ENCODE measurements at regions not wholly inside any gene's neighbourhood (a gene's known extent, or its start where the extent isn't known, plus 50 kb on each side); places are given as distances from the start of the nearest gene placed in this dataset.

- no peak for DNase-seq (ENCODE audit: low read depth)
Measured at GRCh38 chr2:59974051-59974766, 579.2 kb downstream of the BCL11A start.

- DNase-seq (ENCODE audit: low read depth), result no peak
Measured at GRCh38 chr2:59969161-59969560, 584.3 kb downstream of the BCL11A start.

GRCh38 chr2:59968441-59968840, 585.0 kb downstream of the BCL11A start:
- DNase-seq (ENCODE audit: low read depth), result no peak

- DNase-seq (ENCODE audit: low read depth), result no peak
Measured at GRCh38 chr2:59967691-59968090, 585.8 kb downstream of the BCL11A start.

GRCh38 chr2:59963157-59963556, 590.3 kb downstream of the BCL11A start:
- no peak for DNase-seq (ENCODE audit: low read depth)

GRCh38 chr2:59961746-59962145, 591.7 kb downstream of the BCL11A start:
- DNase-seq (ENCODE audit: low read depth), result no peak

- no peak for DNase-seq (ENCODE audit: low read depth)
Measured at GRCh38 chr2:59959944-59960343, 593.5 kb downstream of the BCL11A start.

- DNase-seq (ENCODE audit: low read depth), result no peak
Measured at GRCh38 chr2:59957504-59957903, 596.0 kb downstream of the BCL11A start.

GRCh38 chr2:59956981-59957380, 596.5 kb downstream of the BCL11A start:
- no peak for DNase-seq (ENCODE audit: low read depth)

GRCh38 chr2:59947917-59948541, 605.4 kb downstream of the BCL11A start:
- DNase-seq (ENCODE audit: low read depth), result no peak

- DNase-seq (ENCODE audit: low read depth), result no peak
Measured at GRCh38 chr2:59947209-59947608, 606.2 kb downstream of the BCL11A start.

GRCh38 chr2:59939236-59939635, 614.2 kb downstream of the BCL11A start:
- no peak for DNase-seq (ENCODE audit: low read depth)

GRCh38 chr2:59938181-59938580, 615.3 kb downstream of the BCL11A start:
- no peak for DNase-seq (ENCODE audit: low read depth)

- no peak for DNase-seq (ENCODE audit: low read depth)
Measured at GRCh38 chr2:59936048-59936447, 617.4 kb downstream of the BCL11A start.

- DNase-seq (ENCODE audit: low read depth), result no peak
Measured at GRCh38 chr2:59935005-59935404, 618.4 kb downstream of the BCL11A start.

GRCh38 chr2:59933948-59934347, 619.5 kb downstream of the BCL11A start:
- no peak for DNase-seq (ENCODE audit: low read depth)

- DNase-seq (ENCODE audit: low read depth), result no peak
Measured at GRCh38 chr2:59932341-59932740, 621.1 kb downstream of the BCL11A start.

- no peak for DNase-seq (ENCODE audit: low read depth)
Measured at GRCh38 chr2:59930430-59930829, 623.0 kb downstream of the BCL11A start.

- no peak for DNase-seq (ENCODE audit: low read depth)
Measured at GRCh38 chr2:59926731-59927130, 626.7 kb downstream of the BCL11A start.

GRCh38 chr2:59925321-59925720, 628.1 kb downstream of the BCL11A start:
- no peak for DNase-seq (ENCODE audit: low read depth)

GRCh38 chr2:59924346-59924745, 629.1 kb downstream of the BCL11A start:
- DNase-seq (ENCODE audit: low read depth), result no peak

GRCh38 chr2:59922450-59922849, 631.0 kb downstream of the BCL11A start:
- DNase-seq (ENCODE audit: low read depth), result no peak

- DNase-seq (ENCODE audit: low read depth), result no peak
Measured at GRCh38 chr2:59921743-59922142, 631.7 kb downstream of the BCL11A start.

GRCh38 chr2:59920961-59921360, 632.5 kb downstream of the BCL11A start:
- no peak for DNase-seq (ENCODE audit: low read depth)
